Chondrocyte (in vitro differentiated cells): ENCODE measurements at regions not wholly inside any gene's neighbourhood (a gene's known extent, or its start where the extent isn't known, plus 50 kb on each side); places are given as distances from the start of the nearest gene placed in this dataset.

ENCODE experiments used
- DNase-seq: peaks from one replicate; pipeline ENCODE4 v3.0.0; 2021; ENCODE audit warnings: mixed read lengths, low spot score
- H3K27ac Mint-ChIP-seq: one replicate; pipeline ENCODE4 v1.8.0; 2021; ENCODE audit warnings: mild to moderate bottlenecking, moderate library complexity, mixed read lengths; ENCODE audit not compliant: unreplicated experiment
- H3K27me3 Mint-ChIP-seq: 2 replicates; pipeline ENCODE4 v1.8.0; 2021; ENCODE audit warnings: low read depth, mixed read lengths
- H3K36me3 Mint-ChIP-seq: 2 replicates; pipeline ENCODE4 v1.8.0; 2021; ENCODE audit warnings: low read depth, mixed read lengths
- H3K4me1 Mint-ChIP-seq: 2 replicates; pipeline ENCODE4 v1.8.0; 2021; ENCODE audit warnings: low read depth, mild to moderate bottlenecking, mixed read lengths
- H3K4me3 Mint-ChIP-seq: one replicate; pipeline ENCODE4 v1.8.0; 2021; ENCODE audit warnings: mild to moderate bottlenecking, moderate library complexity, mixed read lengths; ENCODE audit not compliant: unreplicated experiment
- H3K9me3 Mint-ChIP-seq: 2 replicates; pipeline ENCODE4 v1.8.0; 2021; ENCODE audit warnings: low read depth, mixed read lengths
- CTCF ChIP-seq: fragments of 200-600 bp; sonication (generic); IDR thresholded peaks from 2 replicates; pipeline ENCODE4 v1.5.0; 2021; ENCODE audit warnings: antibody characterized with exemption, mild to moderate bottlenecking, moderate library complexity

- Mint-ChIP-seq H3K9me3 (peaks cover 17% of the 10 kb centered on the region), H3K27ac (peak overlapping the region; percentile 33), H3K27me3 (peaks cover 4% of the 10 kb centered on the region), H3K4me3 (no peak overlapping the region), H3K36me3 (peaks cover 3% of the 10 kb centered on the region), H3K4me1 (peaks cover 9% of the 10 kb centered on the region)
- DNase-seq, result no peak
- no peak for TF ChIP-seq CTCF
These were observed 112.3 kb upstream of the IL15 start for GRCh38 chr4:141524116-141524515.

- peaks cover 4% of the 10 kb centered on the region for H3K27me3 Mint-ChIP-seq
- TF ChIP-seq CTCF, result no peak
- H3K4me1 Mint-ChIP-seq, result peaks cover 9% of the 10 kb centered on the region
- DNase-seq, result no peak
- peaks cover 3% of the 10 kb centered on the region for H3K36me3 Mint-ChIP-seq
- no peak overlapping the region for H3K27ac Mint-ChIP-seq
- H3K9me3 Mint-ChIP-seq, result peaks cover 20% of the 10 kb centered on the region
- no peak overlapping the region for H3K4me3 Mint-ChIP-seq
These were observed 111.5 kb upstream of the IL15 start for GRCh38 chr4:141524841-141525240.

- H3K4me1 Mint-ChIP-seq, result no peaks in the 10 kb centered on the region
- no peaks in the 10 kb centered on the region for H3K27me3 Mint-ChIP-seq
- H3K27ac Mint-ChIP-seq, result no peak overlapping the region
- TF ChIP-seq CTCF, result no peak
- peaks cover 27% of the 10 kb centered on the region for H3K9me3 Mint-ChIP-seq
- H3K4me3 Mint-ChIP-seq, result no peak overlapping the region
- H3K36me3 Mint-ChIP-seq, result peaks cover 3% of the 10 kb centered on the region
- DNase-seq, result no peak
These were observed 105.8 kb upstream of the IL15 start for GRCh38 chr4:141530627-141531026.

- peaks cover 26% of the 10 kb centered on the region for H3K9me3 Mint-ChIP-seq
- no peak for DNase-seq
- no peaks in the 10 kb centered on the region for H3K4me1 Mint-ChIP-seq
- no peak overlapping the region for H3K4me3 Mint-ChIP-seq
- H3K36me3 Mint-ChIP-seq, result peaks cover 2% of the 10 kb centered on the region
- no peak overlapping the region for H3K27ac Mint-ChIP-seq
- no peak for TF ChIP-seq CTCF
- no peaks in the 10 kb centered on the region for H3K27me3 Mint-ChIP-seq
These were observed 101.4 kb upstream of the IL15 start for GRCh38 chr4:141534985-141535384.

GRCh38 chr4:141538001-141538400 is 98.4 kb upstream of the IL15 start:
- TF ChIP-seq CTCF, result no peak
- Mint-ChIP-seq H3K36me3 (peaks cover 2% of the 10 kb centered on the region), H3K27ac (no peak overlapping the region), H3K9me3 (peaks cover 26% of the 10 kb centered on the region), H3K4me3 (no peak overlapping the region), H3K4me1 (peaks cover 20% of the 10 kb centered on the region), H3K27me3 (no peaks in the 10 kb centered on the region)
- no peak for DNase-seq
